ENCODE measurements at regions not wholly inside any gene's neighbourhood (a gene's known extent, or its start where the extent isn't known, plus 50 kb on each side); places are given as distances from the start of the nearest gene placed in this dataset.

DNA sequence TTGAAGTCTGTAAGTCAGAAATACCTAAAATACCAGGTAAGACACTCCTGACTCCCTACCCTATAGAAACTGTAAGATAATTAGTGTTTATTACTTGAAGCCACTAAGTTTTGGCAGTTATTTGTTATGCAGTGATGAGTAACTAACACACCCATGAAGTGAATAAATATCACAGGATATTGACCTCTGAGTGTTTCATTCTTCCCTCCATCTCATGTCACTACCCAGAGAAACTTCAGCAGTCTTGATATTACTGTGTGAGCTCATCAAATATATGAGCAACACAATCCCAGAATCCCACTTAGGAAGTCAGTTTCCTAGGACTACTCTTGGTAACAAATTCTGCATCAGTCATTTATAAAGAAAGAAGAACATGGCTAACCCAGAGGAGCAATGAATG is 529.7 kb downstream of the FBXO15 start:
- H3K27ac ChIP-seq = no peak overlapping the region
- TF ChIP-seq, protein P1, sequence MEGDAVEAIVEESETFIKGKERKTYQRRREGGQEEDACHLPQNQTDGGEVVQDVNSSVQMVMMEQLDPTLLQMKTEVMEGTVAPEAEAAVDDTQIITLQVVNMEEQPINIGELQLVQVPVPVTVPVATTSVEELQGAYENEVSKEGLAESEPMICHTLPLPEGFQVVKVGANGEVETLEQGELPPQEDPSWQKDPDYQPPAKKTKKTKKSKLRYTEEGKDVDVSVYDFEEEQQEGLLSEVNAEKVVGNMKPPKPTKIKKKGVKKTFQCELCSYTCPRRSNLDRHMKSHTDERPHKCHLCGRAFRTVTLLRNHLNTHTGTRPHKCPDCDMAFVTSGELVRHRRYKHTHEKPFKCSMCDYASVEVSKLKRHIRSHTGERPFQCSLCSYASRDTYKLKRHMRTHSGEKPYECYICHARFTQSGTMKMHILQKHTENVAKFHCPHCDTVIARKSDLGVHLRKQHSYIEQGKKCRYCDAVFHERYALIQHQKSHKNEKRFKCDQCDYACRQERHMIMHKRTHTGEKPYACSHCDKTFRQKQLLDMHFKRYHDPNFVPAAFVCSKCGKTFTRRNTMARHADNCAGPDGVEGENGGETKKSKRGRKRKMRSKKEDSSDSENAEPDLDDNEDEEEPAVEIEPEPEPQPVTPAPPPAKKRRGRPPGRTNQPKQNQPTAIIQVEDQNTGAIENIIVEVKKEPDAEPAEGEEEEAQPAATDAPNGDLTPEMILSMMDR (IDR thresholded peaks at IDR 0.05) = no peak
- TF ChIP-seq ZFX (IDR thresholded peaks at IDR 0.05; ENCODE audit: borderline replicate concordance) = no peak

DNA sequence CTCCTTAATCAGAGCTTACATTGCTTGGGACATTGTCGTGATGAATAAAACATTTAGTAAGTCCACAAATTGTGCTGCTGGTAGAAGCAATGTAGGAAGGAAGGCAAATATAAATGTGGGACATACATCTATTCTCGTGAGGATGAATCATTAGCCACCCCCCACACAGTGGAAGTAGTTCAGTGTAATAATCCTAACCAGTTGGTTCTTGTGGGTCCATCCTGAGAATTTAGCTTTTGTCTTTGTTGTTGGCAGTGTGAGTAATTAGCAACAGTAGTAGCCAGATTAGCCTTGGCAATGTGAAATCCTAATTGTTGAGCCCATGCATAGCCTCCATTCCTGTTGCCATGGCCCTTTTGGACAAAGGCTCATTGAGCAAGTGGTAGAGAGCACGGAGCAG is 532.1 kb downstream of the FBXO15 start:
- no peak overlapping the region for H3K27ac ChIP-seq

DNA sequence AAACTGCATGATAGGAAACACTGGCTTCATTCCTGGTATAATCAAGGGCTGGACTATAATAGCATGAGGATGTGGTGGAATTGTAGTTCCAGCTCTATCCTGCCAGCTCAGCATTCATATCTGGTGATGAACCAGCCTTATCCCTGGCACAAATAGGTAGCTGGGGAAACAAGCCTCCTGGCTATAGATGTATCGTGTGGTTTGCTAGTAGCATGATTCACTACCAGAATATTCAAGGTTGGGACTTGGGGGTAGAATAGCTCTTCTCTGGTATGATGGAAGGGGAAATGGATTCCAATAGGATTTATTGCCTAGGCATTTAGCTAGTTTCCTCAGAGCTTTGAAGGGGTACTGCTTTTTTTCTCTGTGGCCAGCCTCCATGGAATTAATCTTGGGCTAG is 532.8 kb downstream of the FBXO15 start:
- H3K27ac ChIP-seq = no peak overlapping the region
- no peak for TF ChIP-seq ZFX (IDR thresholded peaks at IDR 0.05; ENCODE audit: borderline replicate concordance)
- TF ChIP-seq, protein P1 (IDR thresholded peaks at IDR 0.05) = no peak

More for the DNA sequence above, 532.1 kb downstream of the FBXO15 start:
- TF ChIP-seq, protein P1 (IDR thresholded peaks at IDR 0.05) = no peak
- TF ChIP-seq ZFX (IDR thresholded peaks at IDR 0.05; ENCODE audit: borderline replicate concordance) = no peak

GRCh38 chr18:73613706-73614340 is 533.8 kb downstream of the FBXO15 start:
- no peak for TF ChIP-seq ZFX (IDR thresholded peaks at IDR 0.05; ENCODE audit: borderline replicate concordance)
- TF ChIP-seq, protein P1 (IDR thresholded peaks at IDR 0.05) = no peak
- no peak overlapping the region for H3K27ac ChIP-seq

DNA sequence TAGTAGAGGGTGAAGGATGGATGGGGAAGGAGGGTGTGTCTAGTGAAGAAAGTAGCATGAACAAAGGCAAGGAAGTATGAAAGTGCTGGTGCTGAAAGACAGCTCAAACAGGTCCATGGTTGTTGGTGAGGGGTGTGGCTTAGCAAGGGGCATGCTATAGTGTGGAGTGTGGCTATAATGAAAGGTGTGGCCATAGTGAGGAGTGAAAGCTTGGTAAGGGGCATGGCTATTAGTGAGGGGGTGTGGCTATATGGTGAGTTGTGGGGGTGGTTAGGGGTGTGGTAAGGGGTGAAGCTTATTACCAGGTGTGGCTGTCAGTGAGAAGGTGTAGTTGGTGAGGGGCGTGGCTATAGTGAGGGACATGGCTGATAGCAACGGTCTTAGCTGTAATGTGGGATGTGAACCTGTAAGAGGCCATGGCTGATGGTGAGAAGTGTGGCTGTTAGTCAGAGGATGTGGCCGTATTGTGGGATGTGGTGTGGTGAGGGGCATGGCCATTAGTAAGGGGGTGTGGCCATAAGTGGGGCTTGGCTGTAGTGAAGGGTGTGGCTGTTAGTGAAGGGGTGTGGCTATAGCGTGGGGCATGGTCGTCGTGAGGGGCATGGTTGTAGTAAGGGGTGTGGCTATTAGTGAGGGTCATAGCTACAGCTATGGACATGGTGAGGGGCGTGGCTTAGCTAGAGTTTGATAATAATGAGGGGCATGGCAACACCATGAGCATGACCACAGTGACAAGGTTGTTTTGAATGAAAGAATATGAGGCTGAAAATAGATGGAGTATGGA is 549.6 kb downstream of the FBXO15 start:
- H3K27ac ChIP-seq = no peak overlapping the region
- no peak for TF ChIP-seq ZFX (IDR thresholded peaks at IDR 0.05; ENCODE audit: borderline replicate concordance)
- TF ChIP-seq, protein P1 (IDR thresholded peaks at IDR 0.05) = no peak

GRCh38 chr18:73594749-73595148 is 552.9 kb downstream of the FBXO15 start:
- TF ChIP-seq ZFX (IDR thresholded peaks at IDR 0.05; ENCODE audit: borderline replicate concordance) = no peak
- TF ChIP-seq, protein P1 (IDR thresholded peaks at IDR 0.05) = no peak
- no peak overlapping the region for H3K27ac ChIP-seq

GRCh38 chr18:73593207-73593606 is 554.4 kb downstream of the FBXO15 start:
- H3K27ac ChIP-seq = no peak overlapping the region
- TF ChIP-seq, protein P1 (IDR thresholded peaks at IDR 0.05) = no peak
- no peak for TF ChIP-seq ZFX (IDR thresholded peaks at IDR 0.05; ENCODE audit: borderline replicate concordance)

All from 22Rv1 (cell line).